Left lung (tissue), 4 donors: ENCODE measurements at regions not wholly inside any gene's neighbourhood (a gene's known extent, or its start where the extent isn't known, plus 50 kb on each side); places are given as distances from the start of the nearest gene placed in this dataset.

ENCODE experiments used
- ATAC-seq: fragments of 200-7000 bp; cut with Tn5 transposase; one replicate; pipeline ENCODE4 v1.9.1; 2020; ENCODE audit warnings: moderate library complexity
- DNase-seq, 4 donors: peaks; one replicate each; pipeline ENCODE4 v3.0.0-alpha.2; 2013 to 2020
- H3K27ac ChIP-seq, 2 donors: fragments of 200-600 bp; sonication (generic) in 1 of 2; one replicate each; pipeline versions ENCODE4 v1.5.0 to v1.8.0; 2020 to 2021
- H3K27me3 ChIP-seq, 2 donors: fragments of 200-600 bp; sonication (generic) in 1 of 2; one replicate each; pipeline versions ENCODE4 v1.5.0 to v1.8.0; 2020 to 2021
- H3K36me3 ChIP-seq, 2 donors: fragments of 200-600 bp; sonication (generic) in 1 of 2; one replicate each; pipeline versions ENCODE4 v1.5.0 to v1.8.0; 2020 to 2021
- H3K4me1 ChIP-seq, 2 donors: fragments of 200-600 bp; one replicate each; pipeline ENCODE4 v1.8.0; 2021
- H3K4me3 ChIP-seq, 2 donors: fragments of 200-600 bp; sonication (generic) in 1 of 2; one replicate each; pipeline versions ENCODE4 v1.5.0 to v1.8.0; 2020 to 2021; ENCODE audit warnings: mild to moderate bottlenecking in 1 of 2
- H3K9me3 ChIP-seq, 2 donors: fragments of 200-600 bp; sonication (generic) in 1 of 2; one replicate each; pipeline versions ENCODE4 v1.5.0 to v1.8.0; 2020 to 2021
- intact Hi-C, 2 donors: fragments of 100-400 bp; cut with DNase I; formaldehyde crosslinking; loops; one replicate each; pipeline versions ENCODE4 v1.11.2 to v1.14.2; 2022
- TF ChIP-seq, protein P1 (sequence below), 2 donors: fragments of 200-600 bp; sonication (generic) in 1 of 2; IDR thresholded peaks; one replicate each; pipeline versions ENCODE4 v1.5.0 to v1.8.0; 2021; ENCODE audit warnings: antibody characterized with exemption in 2 of 2
- donor health status: DM: no; HTN: yes; CAD: no.
- donor health status: DM: no; HTN: no; CAD: no.

DNA sequence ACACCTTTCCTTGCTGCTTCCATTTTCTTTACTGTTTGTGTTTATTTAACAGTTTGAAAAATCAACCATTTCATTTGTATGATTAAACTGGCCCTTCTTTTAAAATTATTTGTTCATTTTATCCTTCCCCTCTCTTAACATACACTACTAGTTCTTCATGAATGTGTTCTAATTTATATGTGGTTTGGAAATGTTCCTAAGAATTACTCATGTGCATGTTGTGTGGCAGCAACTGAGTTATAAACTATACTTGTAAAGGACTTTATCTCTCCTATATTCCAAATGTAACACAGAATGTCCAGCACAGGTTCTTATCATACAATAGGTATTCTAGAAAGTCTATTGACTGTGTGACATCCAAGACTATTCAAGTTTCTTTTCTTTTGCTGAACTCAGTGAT lies 358.2 kb upstream of the MEF2C start:
- intact Hi-C loops, result no loop called here
- Histone ChIP-seq H3K4me1 (no peaks in the 10 kb centered on the region), H3K9me3 (no peaks in the 10 kb centered on the region), H3K27me3 (no peaks in the 10 kb centered on the region), H3K4me3 (no peak overlapping the region), H3K27ac (no peak overlapping the region), H3K36me3 (no peaks in the 10 kb centered on the region)
- ATAC-seq, result no peak
- TF ChIP-seq, protein P1, sequence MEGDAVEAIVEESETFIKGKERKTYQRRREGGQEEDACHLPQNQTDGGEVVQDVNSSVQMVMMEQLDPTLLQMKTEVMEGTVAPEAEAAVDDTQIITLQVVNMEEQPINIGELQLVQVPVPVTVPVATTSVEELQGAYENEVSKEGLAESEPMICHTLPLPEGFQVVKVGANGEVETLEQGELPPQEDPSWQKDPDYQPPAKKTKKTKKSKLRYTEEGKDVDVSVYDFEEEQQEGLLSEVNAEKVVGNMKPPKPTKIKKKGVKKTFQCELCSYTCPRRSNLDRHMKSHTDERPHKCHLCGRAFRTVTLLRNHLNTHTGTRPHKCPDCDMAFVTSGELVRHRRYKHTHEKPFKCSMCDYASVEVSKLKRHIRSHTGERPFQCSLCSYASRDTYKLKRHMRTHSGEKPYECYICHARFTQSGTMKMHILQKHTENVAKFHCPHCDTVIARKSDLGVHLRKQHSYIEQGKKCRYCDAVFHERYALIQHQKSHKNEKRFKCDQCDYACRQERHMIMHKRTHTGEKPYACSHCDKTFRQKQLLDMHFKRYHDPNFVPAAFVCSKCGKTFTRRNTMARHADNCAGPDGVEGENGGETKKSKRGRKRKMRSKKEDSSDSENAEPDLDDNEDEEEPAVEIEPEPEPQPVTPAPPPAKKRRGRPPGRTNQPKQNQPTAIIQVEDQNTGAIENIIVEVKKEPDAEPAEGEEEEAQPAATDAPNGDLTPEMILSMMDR (IDR thresholded peaks at IDR 0.05), result no peak
- DNase-seq, result no peak

- no peak overlapping the region for H3K4me3 ChIP-seq
- TF ChIP-seq, protein P1 (IDR thresholded peaks at IDR 0.05), result no peak
- H3K36me3 ChIP-seq, result no peaks in the 10 kb centered on the region
- no peaks in the 10 kb centered on the region for H3K4me1 ChIP-seq
- ATAC-seq (no peak), DNase-seq (no peak)
- no peak overlapping the region for H3K27ac ChIP-seq
- intact Hi-C loops, result no loop called here
- no peaks in the 10 kb centered on the region for H3K9me3 ChIP-seq
- no peaks in the 10 kb centered on the region for H3K27me3 ChIP-seq
Observed at GRCh38 chr5:89236900-89237299, 353.9 kb upstream of the MEF2C start.

DNA sequence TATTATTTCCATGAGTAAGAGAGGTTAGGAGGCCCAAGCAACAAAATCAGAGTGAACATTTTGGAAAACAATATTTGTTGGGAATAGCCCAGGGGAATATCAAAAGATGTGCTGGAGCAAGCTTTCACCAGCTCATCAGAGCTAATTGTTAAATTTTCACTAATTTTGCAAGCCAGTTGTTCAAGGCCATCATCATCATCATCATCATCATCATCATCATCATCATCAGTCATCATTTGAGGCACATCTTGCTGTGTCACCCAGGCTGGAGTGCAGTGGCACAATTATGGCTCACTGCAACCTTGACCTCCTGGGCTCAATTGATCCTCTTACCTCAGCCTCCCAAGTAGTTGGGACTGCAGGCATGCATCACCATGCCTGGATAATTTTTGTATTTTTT lies 350.5 kb upstream of the MEF2C start:
- Histone ChIP-seq H3K4me1 (no peaks in the 10 kb centered on the region), H3K27ac (no peak overlapping the region), H3K9me3 (no peaks in the 10 kb centered on the region), H3K36me3 (no peaks in the 10 kb centered on the region), H3K4me3 (no peak overlapping the region), H3K27me3 (no peaks in the 10 kb centered on the region)
- no peak for DNase-seq
- TF ChIP-seq, protein P1 (IDR thresholded peaks at IDR 0.05), result no peak
- ATAC-seq, result no peak
- intact Hi-C loops, result no loop called here

GRCh38 chr5:89232139-89232603 lies 349.2 kb upstream of the MEF2C start:
- Histone ChIP-seq H3K27me3 (no peaks in the 10 kb centered on the region), H3K9me3 (no peaks in the 10 kb centered on the region), H3K4me3 (no peak overlapping the region), H3K27ac (no peak overlapping the region), H3K36me3 (no peaks in the 10 kb centered on the region), H3K4me1 (no peaks in the 10 kb centered on the region)
- no peak for ATAC-seq
- TF ChIP-seq, protein P1 (IDR thresholded peaks at IDR 0.05), result no peak
- intact Hi-C loops, result no loop called here
- DNase-seq, result no peak

- Histone ChIP-seq H3K36me3 (no peaks in the 10 kb centered on the region), H3K27me3 (no peaks in the 10 kb centered on the region), H3K27ac (no peak overlapping the region), H3K9me3 (no peaks in the 10 kb centered on the region), H3K4me3 (no peak overlapping the region), H3K4me1 (no peaks in the 10 kb centered on the region)
- DNase-seq (peak in 1 of 4 donors; percentile 20), ATAC-seq (no peak)
- intact Hi-C loops, result no loop called here
- TF ChIP-seq, protein P1 (IDR thresholded peaks at IDR 0.05), result no peak
Observed at GRCh38 chr5:89230178-89230577, 347.2 kb upstream of the MEF2C start.
